ENCODE measurements at regions not wholly inside any gene's neighbourhood (a gene's known extent, or its start where the extent isn't known, plus 50 kb on each side); places are given as distances from the start of the nearest gene placed in this dataset.

DNA sequence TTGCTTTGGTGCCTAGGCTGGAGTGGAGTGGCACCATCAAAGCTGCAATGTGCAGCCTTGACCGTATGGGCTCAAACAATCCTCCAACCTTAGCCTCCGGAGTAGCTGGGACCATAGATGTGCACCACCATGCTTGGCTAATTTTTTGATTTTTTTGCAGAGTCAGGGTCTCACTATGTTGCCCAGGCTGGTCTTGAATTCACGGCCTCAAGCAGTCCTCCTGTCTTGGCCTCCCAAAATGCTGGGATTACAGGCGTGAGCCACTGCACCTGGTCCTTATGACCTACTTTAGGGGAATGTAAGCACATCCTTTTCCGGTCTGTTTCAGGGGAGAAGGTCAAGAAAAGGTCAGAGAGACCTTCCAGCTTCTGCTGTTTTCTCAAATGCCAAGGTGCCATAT lies 53.4 kb upstream of the SPRED2 start:
- Histone ChIP-seq H3K4me2 (ENCODE audit: low read depth, low read length, poor library complexity, severe bottlenecking) (no peak overlapping the region), H3K9me3 (ENCODE audit: insufficient read depth, low read depth, low read length) (no peaks in the 10 kb centered on the region), H4K20me1 (ENCODE audit: insufficient read depth, low read length, poor library complexity, severe bottlenecking) (no peaks in the 10 kb centered on the region), H2AFZ (ENCODE audit: low read length) (no peak overlapping the region), H3F3A (ENCODE audit: low read depth) (no peaks in the 10 kb centered on the region), H3K4me3 (ENCODE audit: low read length, poor library complexity, severe bottlenecking) (no peak overlapping the region), H3K36me3 (ENCODE audit: insufficient read depth, low read length) (no peaks in the 10 kb centered on the region), H3K4me1 (ENCODE audit: insufficient read depth, low read length, poor library complexity, severe bottlenecking) (no peaks in the 10 kb centered on the region), H3K9ac (ENCODE audit: low read depth, low read length, poor library complexity, severe bottlenecking) (no peak overlapping the region), H3K27me3 (ENCODE audit: insufficient read depth, low read length, poor library complexity, severe bottlenecking) (no peaks in the 10 kb centered on the region), H3K79me2 (ENCODE audit: insufficient read depth, low read length) (no peaks in the 10 kb centered on the region), H3K9me2 (replicated peaks; ENCODE audit: low read depth, low read length) (no peaks in the 10 kb centered on the region)
- TF ChIP-seq EZH2phosphoT487 (IDR thresholded peaks at IDR 0.05; ENCODE audit: borderline replicate concordance): no peak
- TF ChIP-seq, protein P1, sequence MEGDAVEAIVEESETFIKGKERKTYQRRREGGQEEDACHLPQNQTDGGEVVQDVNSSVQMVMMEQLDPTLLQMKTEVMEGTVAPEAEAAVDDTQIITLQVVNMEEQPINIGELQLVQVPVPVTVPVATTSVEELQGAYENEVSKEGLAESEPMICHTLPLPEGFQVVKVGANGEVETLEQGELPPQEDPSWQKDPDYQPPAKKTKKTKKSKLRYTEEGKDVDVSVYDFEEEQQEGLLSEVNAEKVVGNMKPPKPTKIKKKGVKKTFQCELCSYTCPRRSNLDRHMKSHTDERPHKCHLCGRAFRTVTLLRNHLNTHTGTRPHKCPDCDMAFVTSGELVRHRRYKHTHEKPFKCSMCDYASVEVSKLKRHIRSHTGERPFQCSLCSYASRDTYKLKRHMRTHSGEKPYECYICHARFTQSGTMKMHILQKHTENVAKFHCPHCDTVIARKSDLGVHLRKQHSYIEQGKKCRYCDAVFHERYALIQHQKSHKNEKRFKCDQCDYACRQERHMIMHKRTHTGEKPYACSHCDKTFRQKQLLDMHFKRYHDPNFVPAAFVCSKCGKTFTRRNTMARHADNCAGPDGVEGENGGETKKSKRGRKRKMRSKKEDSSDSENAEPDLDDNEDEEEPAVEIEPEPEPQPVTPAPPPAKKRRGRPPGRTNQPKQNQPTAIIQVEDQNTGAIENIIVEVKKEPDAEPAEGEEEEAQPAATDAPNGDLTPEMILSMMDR (conservative IDR thresholded peaks at IDR 0.05; ENCODE audit: low read length): no peak

DNA sequence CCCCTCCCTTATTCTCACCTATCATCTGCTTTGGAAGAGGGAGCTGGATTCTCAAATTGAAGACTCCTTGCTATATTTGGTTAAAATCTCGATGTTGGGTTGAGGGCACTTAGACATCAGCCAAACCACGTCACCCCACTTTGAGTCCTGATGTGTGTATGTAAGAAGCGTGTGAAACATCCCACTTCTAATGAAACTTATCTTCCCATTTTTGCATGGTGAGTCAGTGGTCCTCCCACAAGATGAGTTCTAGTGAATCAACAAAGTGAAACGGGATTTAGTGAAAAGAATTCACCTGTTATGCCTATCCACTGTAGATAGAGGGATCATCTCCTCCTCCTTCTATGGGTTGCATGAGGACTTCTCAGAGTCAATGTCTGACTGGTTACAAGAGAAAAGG lies 51.4 kb upstream of the SPRED2 start:
- no peak overlapping the region for H2AFZ ChIP-seq (ENCODE audit: low read length)
- H3K4me3 ChIP-seq (ENCODE audit: low read length, poor library complexity, severe bottlenecking): no peak overlapping the region
- H3K36me3 ChIP-seq (ENCODE audit: insufficient read depth, low read length): no peaks in the 10 kb centered on the region
- no peak overlapping the region for H3K4me2 ChIP-seq (ENCODE audit: low read depth, low read length, poor library complexity, severe bottlenecking)
- no peaks in the 10 kb centered on the region for H3K9me2 ChIP-seq (replicated peaks; ENCODE audit: low read depth, low read length)
- no peaks in the 10 kb centered on the region for H3K9me3 ChIP-seq (ENCODE audit: insufficient read depth, low read depth, low read length)
- H3K27me3 ChIP-seq (ENCODE audit: insufficient read depth, low read length, poor library complexity, severe bottlenecking): no peaks in the 10 kb centered on the region
- no peaks in the 10 kb centered on the region for H4K20me1 ChIP-seq (ENCODE audit: insufficient read depth, low read length, poor library complexity, severe bottlenecking)
- no peaks in the 10 kb centered on the region for H3F3A ChIP-seq (ENCODE audit: low read depth)
- no peak overlapping the region for H3K9ac ChIP-seq (ENCODE audit: low read depth, low read length, poor library complexity, severe bottlenecking)
- H3K4me1 ChIP-seq (ENCODE audit: insufficient read depth, low read length, poor library complexity, severe bottlenecking): no peaks in the 10 kb centered on the region
- no peaks in the 10 kb centered on the region for H3K79me2 ChIP-seq (ENCODE audit: insufficient read depth, low read length)
- TF ChIP-seq EZH2phosphoT487 (IDR thresholded peaks at IDR 0.05; ENCODE audit: borderline replicate concordance): no peak
- TF ChIP-seq, protein P1 (conservative IDR thresholded peaks at IDR 0.05; ENCODE audit: low read length): no peak

DNA sequence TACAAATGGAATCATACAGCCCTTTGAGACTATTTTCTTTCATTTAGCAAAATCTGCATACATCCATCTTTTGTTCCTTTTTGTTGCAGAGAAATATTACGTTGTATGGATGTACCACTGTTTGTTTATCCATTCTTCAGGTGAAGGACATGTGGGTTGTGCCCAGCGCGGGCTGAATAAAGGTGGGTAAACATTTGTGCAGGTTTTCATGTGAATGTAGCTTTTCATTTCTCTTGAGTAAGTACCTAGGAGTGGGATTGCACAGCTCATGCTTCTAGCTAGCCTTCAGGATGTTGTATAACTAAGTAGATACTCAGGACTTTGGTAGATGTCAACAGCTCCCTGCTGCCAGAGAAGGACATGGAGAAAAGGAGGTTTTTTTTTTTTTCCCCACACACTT lies 50.6 kb upstream of the SPRED2 start:
- H3K4me2 ChIP-seq (ENCODE audit: low read depth, low read length, poor library complexity, severe bottlenecking): no peak overlapping the region
- no peak for TF ChIP-seq EZH2phosphoT487 (IDR thresholded peaks at IDR 0.05; ENCODE audit: borderline replicate concordance)
- TF ChIP-seq, protein P1 (conservative IDR thresholded peaks at IDR 0.05; ENCODE audit: low read length): no peak
- H3F3A ChIP-seq (ENCODE audit: low read depth): no peaks in the 10 kb centered on the region
- H3K4me3 ChIP-seq (ENCODE audit: low read length, poor library complexity, severe bottlenecking): no peak overlapping the region
- H3K9ac ChIP-seq (ENCODE audit: low read depth, low read length, poor library complexity, severe bottlenecking): no peak overlapping the region
- H2AFZ ChIP-seq (ENCODE audit: low read length): no peak overlapping the region
- no peaks in the 10 kb centered on the region for H3K27me3 ChIP-seq (ENCODE audit: insufficient read depth, low read length, poor library complexity, severe bottlenecking)
- H4K20me1 ChIP-seq (ENCODE audit: insufficient read depth, low read length, poor library complexity, severe bottlenecking): no peaks in the 10 kb centered on the region
- H3K79me2 ChIP-seq (ENCODE audit: insufficient read depth, low read length): no peaks in the 10 kb centered on the region
- no peaks in the 10 kb centered on the region for H3K9me2 ChIP-seq (replicated peaks; ENCODE audit: low read depth, low read length)
- H3K4me1 ChIP-seq (ENCODE audit: insufficient read depth, low read length, poor library complexity, severe bottlenecking): no peaks in the 10 kb centered on the region
- no peaks in the 10 kb centered on the region for H3K9me3 ChIP-seq (ENCODE audit: insufficient read depth, low read depth, low read length)
- H3K36me3 ChIP-seq (ENCODE audit: insufficient read depth, low read length): no peaks in the 10 kb centered on the region

All from Loucy (cell line).